ENCODE measurements at regions not wholly inside any gene's neighbourhood (a gene's known extent, or its start where the extent isn't known, plus 50 kb on each side); places are given as distances from the start of the nearest gene placed in this dataset.
A peak's percentile ranks its signal among the peaks of the same experiment; 100 is the strongest.
"Not testable (repeated sequence)": the region's sequence is repeated elsewhere in the genome, so short reads cannot be mapped to it uniquely, and the experiment has no call there.

- intact Hi-C loops (cut with DNase I); ATAC-seq (ENCODE audit: poor library complexity); DNase-seq: not testable (repeated sequence)
Measured at GRCh38 chr7:55706451-55707195, 134.3 kb upstream of the VOPP1 start.

- intact Hi-C loops (cut with DNase I); ATAC-seq (ENCODE audit: poor library complexity); DNase-seq: not testable (repeated sequence)
Measured at GRCh38 chr7:55705728-55706450, 133.6 kb upstream of the VOPP1 start.

GRCh38 chr7:55702831-55703230 lies 130.5 kb upstream of the VOPP1 start:
- intact Hi-C loops (cut with DNase I); DNase-seq; ATAC-seq (ENCODE audit: poor library complexity): not testable (repeated sequence)

- DNase-seq; intact Hi-C loops (cut with DNase I); ATAC-seq (ENCODE audit: poor library complexity): not testable (repeated sequence)
Measured at GRCh38 chr7:55699450-55699842, 127.1 kb upstream of the VOPP1 start.

DNA sequence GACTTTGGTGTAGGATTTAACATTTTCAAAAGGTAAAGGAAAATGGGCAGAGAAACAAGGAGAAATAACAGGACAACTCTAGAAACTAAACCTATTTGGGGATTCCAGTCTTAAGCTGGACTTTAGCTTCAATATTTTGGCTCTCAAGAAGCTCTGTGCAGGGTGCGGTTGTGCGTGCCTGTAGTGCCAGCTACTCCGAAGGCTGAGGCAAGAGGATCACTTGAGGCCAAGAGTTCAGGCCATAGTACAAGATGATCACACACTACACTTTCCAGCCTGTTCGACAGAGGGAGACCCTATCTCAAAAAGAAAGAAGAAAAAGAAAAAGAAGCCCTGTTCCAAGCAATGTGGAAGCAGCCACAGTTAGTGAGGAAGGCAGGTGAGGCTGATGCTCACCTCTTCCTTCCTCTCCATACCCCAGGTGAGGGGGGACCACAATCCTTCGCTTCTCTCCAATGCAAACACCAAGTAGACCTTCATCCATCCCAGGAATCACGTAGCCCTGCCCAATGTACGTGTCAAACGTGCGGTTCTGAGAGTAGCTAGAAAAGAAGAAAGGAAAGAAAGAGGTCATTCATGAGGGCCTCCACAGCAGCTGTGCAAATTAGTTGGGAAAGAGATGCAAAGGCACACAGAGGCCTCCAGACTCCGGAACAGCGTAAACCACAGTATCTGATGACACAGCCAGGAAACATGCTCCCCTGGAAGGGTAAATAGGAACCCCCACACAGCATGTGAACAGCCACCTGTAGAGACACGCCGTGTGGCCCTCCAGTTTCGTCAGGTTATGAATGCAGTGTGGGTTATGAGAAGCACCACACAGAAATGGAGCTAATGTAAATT lies 126.5 kb upstream of the VOPP1 start:
- intact Hi-C loops (cut with DNase I); DNase-seq; ATAC-seq (ENCODE audit: poor library complexity): not testable (repeated sequence)

- intact Hi-C loops (cut with DNase I); DNase-seq; ATAC-seq (ENCODE audit: poor library complexity): not testable (repeated sequence)
Measured at GRCh38 chr7:55695893-55696701, 123.8 kb upstream of the VOPP1 start.

DNA sequence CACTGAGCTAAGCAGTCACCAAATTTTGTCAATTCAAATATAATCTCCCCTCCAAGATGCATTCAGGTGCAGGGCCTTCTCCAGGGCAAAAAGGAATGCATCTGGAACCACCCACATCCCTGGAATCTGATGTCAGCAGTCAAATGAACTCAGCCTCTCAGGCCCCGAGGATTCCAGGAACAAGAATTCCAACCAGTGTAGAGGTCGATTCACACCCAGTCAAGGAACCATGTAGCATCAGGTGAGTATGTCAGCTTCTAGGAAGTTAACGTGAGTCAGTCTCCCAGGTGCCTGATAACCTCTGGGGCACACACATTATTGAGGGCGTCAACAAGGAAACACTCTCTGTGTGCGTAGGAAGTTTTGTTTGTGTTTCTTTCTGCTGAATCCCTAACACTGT lies 122.2 kb upstream of the VOPP1 start:
- peak; percentile 29 for ATAC-seq (ENCODE audit: poor library complexity)
- intact Hi-C loops (cut with DNase I); DNase-seq: not testable (repeated sequence)

DNA sequence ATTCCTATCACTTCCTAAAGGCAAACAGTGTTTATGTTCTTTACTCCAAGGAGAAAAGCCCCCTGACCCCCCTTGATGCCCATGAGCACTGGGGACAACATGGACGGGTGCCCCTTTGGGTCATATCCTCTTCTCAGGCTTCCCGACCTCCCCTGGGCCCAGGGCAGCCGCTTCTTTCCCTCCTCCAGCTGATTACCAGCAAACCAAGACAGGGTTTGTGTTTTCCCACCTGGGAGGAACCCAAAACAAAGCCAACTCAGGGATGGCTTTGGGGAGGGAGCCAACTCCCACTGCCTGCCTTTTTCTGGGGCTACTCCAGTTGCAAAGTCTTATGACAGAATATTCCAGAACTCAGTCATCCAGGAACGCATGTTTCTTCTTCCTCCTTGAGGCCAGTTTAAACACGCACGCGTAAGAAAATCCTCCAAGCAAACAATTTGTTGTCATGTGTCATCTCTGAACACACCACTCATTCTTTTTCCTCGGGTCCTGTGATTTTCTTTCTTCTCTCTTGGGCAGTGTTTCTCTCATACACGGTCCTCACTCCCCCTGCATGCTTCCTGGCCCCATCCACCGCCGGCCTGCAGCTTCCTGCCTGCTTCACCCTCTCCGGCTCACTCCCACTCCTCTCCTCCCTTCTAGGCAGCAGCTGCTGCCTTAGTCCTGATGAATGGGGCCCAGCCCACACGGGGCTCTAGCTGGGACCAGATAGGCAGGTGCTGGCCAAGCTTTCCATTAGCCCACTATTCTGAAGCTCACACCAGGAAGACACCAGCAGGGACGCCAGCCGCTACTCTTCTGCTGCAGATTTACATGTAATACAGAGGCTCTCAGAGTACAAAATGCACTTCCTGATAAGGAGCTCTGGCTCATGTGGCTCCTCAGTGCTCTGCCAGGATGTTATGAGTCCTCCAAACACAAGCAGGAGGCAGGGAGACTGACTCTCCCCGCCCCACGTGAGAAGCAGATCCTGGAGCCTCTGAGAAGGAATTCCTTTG lies 116.7 kb upstream of the VOPP1 start:
- intact Hi-C loops (cut with DNase I): not testable (repeated sequence)
- ATAC-seq (ENCODE audit: poor library complexity): peak; percentile 87
- peak; percentile 55 for DNase-seq

GRCh38 chr7:55688261-55688660 lies 116.0 kb upstream of the VOPP1 start:
- intact Hi-C loops (cut with DNase I); ATAC-seq (ENCODE audit: poor library complexity); DNase-seq: not testable (repeated sequence)

GRCh38 chr7:55687252-55687651 lies 115.0 kb upstream of the VOPP1 start:
- intact Hi-C loops (cut with DNase I); DNase-seq: not testable (repeated sequence)
- ATAC-seq (ENCODE audit: poor library complexity): peak; percentile 24

- intact Hi-C loops (cut with DNase I); ATAC-seq (ENCODE audit: poor library complexity); DNase-seq: not testable (repeated sequence)
Measured at GRCh38 chr7:55686771-55687170, 114.5 kb upstream of the VOPP1 start.

DNA sequence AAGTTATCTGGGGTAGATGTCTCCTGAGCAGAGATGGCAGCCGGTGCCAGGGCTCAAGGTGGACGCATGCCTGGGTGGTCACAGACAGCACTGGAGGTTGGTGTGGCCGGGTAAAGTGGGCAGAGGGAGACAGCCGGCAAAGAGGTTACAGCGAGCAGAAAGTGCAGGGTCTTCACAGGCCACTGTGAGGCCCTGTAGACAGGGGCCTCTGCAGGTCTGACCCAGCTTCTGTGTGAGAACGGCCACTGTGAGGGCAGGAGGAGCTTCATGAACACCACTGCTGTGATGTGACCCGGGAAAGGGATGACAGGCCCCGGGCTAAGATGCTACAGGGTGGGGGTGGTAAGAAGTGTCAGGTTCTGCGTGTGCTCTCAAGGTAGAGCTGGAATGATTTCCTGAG lies 111.2 kb upstream of the VOPP1 start:
- ATAC-seq (ENCODE audit: poor library complexity); intact Hi-C loops (cut with DNase I); DNase-seq: not testable (repeated sequence)

GRCh38 chr7:55675589-55675988 lies 103.3 kb upstream of the VOPP1 start:
- ATAC-seq (ENCODE audit: poor library complexity); DNase-seq; intact Hi-C loops (cut with DNase I): not testable (repeated sequence)

DNA sequence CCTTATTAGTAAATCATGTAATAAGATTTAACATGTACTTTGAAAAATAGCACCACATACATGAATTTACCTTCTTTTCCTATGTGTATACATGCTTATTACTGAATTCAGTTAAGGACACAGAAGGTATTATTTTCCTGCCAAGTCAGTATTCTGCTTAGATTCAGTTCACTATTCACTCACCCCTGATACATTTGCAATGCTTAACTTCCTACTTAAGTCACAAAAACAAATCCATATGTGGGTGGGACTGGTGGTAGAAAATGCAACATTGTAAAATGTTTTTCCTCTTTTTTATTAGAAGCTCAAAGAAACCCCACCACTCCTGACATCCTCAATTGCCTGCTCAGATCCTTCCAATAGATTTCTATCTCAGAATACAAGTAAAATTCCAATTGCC lies 101.2 kb upstream of the VOPP1 start:
- DNase-seq; ATAC-seq (ENCODE audit: poor library complexity); intact Hi-C loops (cut with DNase I): not testable (repeated sequence)

DNA sequence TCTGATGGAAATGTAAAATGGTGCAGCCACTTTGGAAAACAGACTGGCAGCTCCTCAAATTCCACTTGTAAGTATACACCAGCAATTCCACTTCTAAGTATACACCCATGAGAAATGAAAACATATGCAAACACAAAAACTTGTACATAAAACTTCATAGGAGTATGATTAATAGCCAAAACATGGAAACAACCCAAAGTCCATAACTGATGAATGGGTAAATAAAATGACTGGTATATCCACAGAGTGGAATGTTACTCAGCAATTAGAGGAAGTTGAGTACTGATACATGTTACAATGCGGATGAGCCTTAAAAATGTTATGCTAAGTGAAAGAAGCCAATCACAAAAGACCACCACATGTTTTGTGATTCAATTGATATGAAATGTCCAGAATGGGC lies 99.8 kb upstream of the VOPP1 start:
- ATAC-seq (ENCODE audit: poor library complexity); DNase-seq; intact Hi-C loops (cut with DNase I): not testable (repeated sequence)

- DNase-seq: no peak
- ATAC-seq (ENCODE audit: poor library complexity): no peak
- intact Hi-C loops (cut with DNase I): no loop called here
Measured at GRCh38 chr7:55657654-55658053, 85.4 kb upstream of the VOPP1 start.

- ATAC-seq (ENCODE audit: poor library complexity) (no peak), DNase-seq (no peak)
- intact Hi-C loops (cut with DNase I): no loop called here
Measured at GRCh38 chr7:55651057-55651456, 78.8 kb upstream of the VOPP1 start.

Data from Right ventricle myocardium superior (tissue), 1 donor.